H9 (cell line): ENCODE measurements at regions not wholly inside any gene's neighbourhood (a gene's known extent, or its start where the extent isn't known, plus 50 kb on each side); places are given as distances from the start of the nearest gene placed in this dataset.

Source experiments
- DNase-seq: peaks from one replicate; pipeline ENCODE4 v3.0.0-alpha.2; 2017
- H2AFZ ChIP-seq: one replicate; pipeline ENCODE4 v1.6.1; 2013; ENCODE audit warnings: mild to moderate bottlenecking, low read length, control low read depth, moderate library complexity
- H2AK5ac ChIP-seq: 2 replicates; pipeline ENCODE4 v1.6.1; 2013; ENCODE audit warnings: low read length, control low read depth, mixed read lengths; ENCODE audit not compliant: insufficient read length
- H2BK120ac ChIP-seq: one replicate; pipeline ENCODE4 v1.6.1; 2013; ENCODE audit warnings: low read depth, mild to moderate bottlenecking, low read length, control low read depth, inconsistent platforms; ENCODE audit not compliant: poor library complexity, severe bottlenecking
- H2BK12ac ChIP-seq: 2 replicates; pipeline ENCODE4 v1.6.1; 2013; ENCODE audit warnings: low read length, control low read depth, mixed read lengths, low read depth; ENCODE audit not compliant: insufficient read length
- H2BK15ac ChIP-seq: 2 replicates; pipeline ENCODE4 v1.6.1; 2013; ENCODE audit warnings: low read depth, low read length, control low read depth
- H2BK20ac ChIP-seq: one replicate; pipeline ENCODE4 v1.6.1; 2013; ENCODE audit warnings: low read depth, mild to moderate bottlenecking, low read length, control low read depth, inconsistent platforms; ENCODE audit not compliant: poor library complexity, severe bottlenecking
- H2BK5ac ChIP-seq: 2 replicates; pipeline ENCODE4 v1.6.1; 2013; ENCODE audit warnings: low read length, control low read depth, mixed read lengths; ENCODE audit not compliant: insufficient read length
- H3K14ac ChIP-seq: 2 replicates; pipeline ENCODE4 v1.6.1; 2013; ENCODE audit warnings: low read length, control low read depth; ENCODE audit not compliant: insufficient read depth
- H3K18ac ChIP-seq: 2 replicates; pipeline ENCODE4 v1.6.1; 2013; ENCODE audit warnings: low read depth, mild to moderate bottlenecking, mixed read lengths, low read length, control low read depth; ENCODE audit not compliant: insufficient read length
- H3K23ac ChIP-seq: 2 replicates; pipeline ENCODE4 v1.6.1; 2013; ENCODE audit warnings: low read length, control low read depth, mixed read lengths, low read depth; ENCODE audit not compliant: insufficient read length
- H3K23me2 ChIP-seq: 2 replicates; pipeline ENCODE4 v1.6.1; 2013; ENCODE audit warnings: low read depth, mild to moderate bottlenecking, mixed read lengths, low read length, control low read depth; ENCODE audit not compliant: insufficient read length, poor library complexity, severe bottlenecking
- H3K27ac ChIP-seq: 2 replicates; pipeline ENCODE4 v1.5.1; 2013; ENCODE audit warnings: low read length, control low read depth, mixed read lengths, low read depth; ENCODE audit not compliant: insufficient read length
- H3K27me3 ChIP-seq: 2 replicates; pipeline ENCODE4 v1.6.1; 2013; ENCODE audit warnings: low read length, control low read depth, inconsistent platforms; ENCODE audit not compliant: insufficient read depth
- H3K4ac ChIP-seq: 2 replicates; pipeline ENCODE4 v1.6.1; 2013; ENCODE audit warnings: low read depth, mild to moderate bottlenecking, control low read depth, inconsistent platforms, low read length, moderate library complexity
- H3K4me1 ChIP-seq: 2 replicates; pipeline ENCODE4 v1.6.1; 2013; ENCODE audit warnings: low read length, control low read depth, inconsistent platforms; ENCODE audit not compliant: insufficient read depth
- H3K4me2 ChIP-seq: 2 replicates; pipeline ENCODE4 v1.6.1; 2013; ENCODE audit warnings: low read length, control low read depth, mixed read lengths; ENCODE audit not compliant: insufficient read length, insufficient read depth
- H3K56ac ChIP-seq: 2 replicates; pipeline ENCODE4 v1.6.1; 2013; ENCODE audit warnings: low read depth, mild to moderate bottlenecking, mixed read lengths, low read length, control low read depth; ENCODE audit not compliant: insufficient read length
- H3K79me1 ChIP-seq: 2 replicates; pipeline ENCODE4 v1.6.1; 2013; ENCODE audit warnings: low read depth, mild to moderate bottlenecking, moderate library complexity, low read length, control low read depth, inconsistent platforms; ENCODE audit not compliant: insufficient read depth, poor library complexity, severe bottlenecking
- H3K79me2 ChIP-seq: 2 replicates; pipeline ENCODE4 v1.6.1; 2013; ENCODE audit warnings: low read length, control low read depth, inconsistent platforms; ENCODE audit not compliant: insufficient read depth
- H3K9ac ChIP-seq: 2 replicates; pipeline ENCODE4 v1.6.1; 2013; ENCODE audit warnings: low read length, control low read depth, mixed read lengths; ENCODE audit not compliant: insufficient read length; ENCODE audit errors: extremely low read depth
- H3K9me3 ChIP-seq: one replicate; pipeline ENCODE4 v1.6.1; 2013; ENCODE audit warnings: low read depth, low read length, inconsistent platforms; ENCODE audit not compliant: control insufficient read depth
- H3T11ph ChIP-seq: one replicate; pipeline ENCODE4 v1.6.1; 2013; ENCODE audit warnings: mild to moderate bottlenecking, low read length, control low read depth, inconsistent platforms
- H4K20me1 ChIP-seq: one replicate; pipeline ENCODE4 v1.6.1; 2013; ENCODE audit not compliant: control insufficient read depth, insufficient read length, insufficient read depth
- H4K5ac ChIP-seq: 2 replicates; pipeline ENCODE4 v1.6.1; 2013; ENCODE audit warnings: low read depth, mild to moderate bottlenecking, mixed read lengths, low read length, control low read depth; ENCODE audit not compliant: insufficient read length
- H4K8ac ChIP-seq: replicated peaks from 2 replicates; pipeline ENCODE4 v1.6.1; 2013; ENCODE audit warnings: low read length, control low read depth, mixed read lengths, low read depth; ENCODE audit not compliant: insufficient read length
- H4K91ac ChIP-seq: 2 replicates; pipeline ENCODE4 v1.6.1; 2013; ENCODE audit warnings: low read depth, mild to moderate bottlenecking, moderate library complexity, mixed read lengths, low read length, control low read depth; ENCODE audit not compliant: insufficient read length
- H3K27ac Mint-ChIP-seq, 3 experiments: 2 replicates in 2 of 3; 3 replicates in 1 of 3; pipeline ENCODE4 v1.8.0; 2020 to 2021; ENCODE audit warnings: mixed read lengths in 3 of 3, mild to moderate bottlenecking in 1 of 3, moderate library complexity in 1 of 3
- H3K27me3 Mint-ChIP-seq: 2 replicates; pipeline ENCODE4 v1.8.0; 2021; ENCODE audit warnings: low read depth, mild to moderate bottlenecking, moderate library complexity, mixed read lengths
- H3K36me3 Mint-ChIP-seq, 3 experiments: 2 replicates in 2 of 3; 3 replicates in 1 of 3; pipeline ENCODE4 v1.8.0; 2020 to 2021; ENCODE audit warnings: low read depth in 3 of 3, mixed read lengths in 3 of 3; ENCODE audit not compliant: insufficient read depth in 1 of 3
- H3K4me1 Mint-ChIP-seq, 2 experiments: 2 replicates each; pipeline ENCODE4 v1.8.0; 2020; ENCODE audit warnings: mixed read lengths in 2 of 2
- H3K4me3 Mint-ChIP-seq, 2 experiments: 2 replicates in 1 of 2; 3 replicates in 1 of 2; pipeline ENCODE4 v1.8.0; 2020 to 2021; ENCODE audit warnings: mild to moderate bottlenecking in 2 of 2, mixed read lengths in 2 of 2, moderate library complexity in 1 of 2
- H3K9me3 Mint-ChIP-seq, 2 experiments: 2 replicates in 1 of 2; 3 replicates in 1 of 2; pipeline ENCODE4 v1.8.0; 2020; ENCODE audit warnings: mild to moderate bottlenecking in 2 of 2, mixed read lengths in 2 of 2, moderate library complexity in 1 of 2
- WGBS: extraction: QIAGEN DNeasy Blood & Tissue Kit; methylation state at CpG from one replicate; pipeline ENCODE4 v1.1.7; 2013; ENCODE audit warnings: missing lambda C conversion rate, low lambda C conversion rate, mixed read lengths; ENCODE audit not compliant: insufficient read length; ENCODE audit errors: extremely low coverage; 5-methylcytosine and 5-hydroxymethylcytosine counted together
- TF ChIP-seq, protein P1 (sequence below): fragments of 200-600 bp; sonication (generic); conservative IDR thresholded peaks from 3 replicates; pipeline ENCODE4 v1.8.0; 2021; ENCODE audit warnings: antibody characterized with exemption, mild to moderate bottlenecking

DNA sequence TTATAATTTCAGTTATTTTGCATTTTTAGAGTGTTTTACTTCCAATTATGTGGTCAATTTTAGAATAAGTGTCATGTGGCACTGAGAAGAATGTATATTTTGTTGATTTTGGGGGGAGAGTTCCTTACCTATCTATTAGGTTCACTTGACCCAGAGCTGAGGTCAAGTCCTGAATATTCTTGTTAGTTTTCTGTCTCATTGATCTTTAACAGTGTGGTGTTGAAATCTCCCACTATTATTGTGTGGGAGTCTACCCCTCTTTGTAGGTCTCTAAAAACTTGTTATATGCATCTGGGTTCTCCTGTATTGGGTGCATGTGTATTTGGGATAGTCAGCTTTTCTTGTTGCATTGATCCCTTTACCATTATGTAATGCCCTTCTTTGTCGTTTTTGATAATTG is 127.0 kb upstream of the ZDHHC15 start:
- H3K14ac ChIP-seq = no peak overlapping the region
- H3K23me2 ChIP-seq = no peaks in the 10 kb centered on the region
- H3K4me1 ChIP-seq = no peaks in the 10 kb centered on the region
- H2AFZ ChIP-seq = no peak overlapping the region
- H3K4me2 ChIP-seq = no peak overlapping the region
- WGBS = no CpG with 5 or more reads among the region's 1 CpG
- Mint-ChIP-seq H3K9me3 (peaks cover 60 to 74% of the 10 kb centered on the region in 2 experiments), H3K4me1 (no peaks in the 10 kb centered on the region), H3K36me3 (peaks cover 14 to 29% (median 19%) of the 10 kb centered on the region in 3 experiments), H3K27ac (no peak overlapping the region), H3K4me3 (no peak overlapping the region), H3K27me3 (no peaks in the 10 kb centered on the region)
- H3K27me3 ChIP-seq = no peaks in the 10 kb centered on the region
- no peak overlapping the region for H4K8ac ChIP-seq
- no peaks in the 10 kb centered on the region for H3K79me2 ChIP-seq
- no peak overlapping the region for H4K91ac ChIP-seq
- H2AK5ac ChIP-seq = no peak overlapping the region
- peaks cover 34% of the 10 kb centered on the region for H3K9me3 ChIP-seq
- DNase-seq = no peak
- no peaks in the 10 kb centered on the region for H3K79me1 ChIP-seq
- H4K20me1 ChIP-seq = no peaks in the 10 kb centered on the region
- no peak overlapping the region for H3K27ac ChIP-seq
- H2BK20ac ChIP-seq = no peak overlapping the region
- H3T11ph ChIP-seq = no peak overlapping the region
- no peak overlapping the region for H3K56ac ChIP-seq
- no peak overlapping the region for H2BK5ac ChIP-seq
- H3K18ac ChIP-seq = no peak overlapping the region
- H3K9ac ChIP-seq = no peak overlapping the region
- H3K4ac ChIP-seq = no peak overlapping the region
- TF ChIP-seq, protein P1, sequence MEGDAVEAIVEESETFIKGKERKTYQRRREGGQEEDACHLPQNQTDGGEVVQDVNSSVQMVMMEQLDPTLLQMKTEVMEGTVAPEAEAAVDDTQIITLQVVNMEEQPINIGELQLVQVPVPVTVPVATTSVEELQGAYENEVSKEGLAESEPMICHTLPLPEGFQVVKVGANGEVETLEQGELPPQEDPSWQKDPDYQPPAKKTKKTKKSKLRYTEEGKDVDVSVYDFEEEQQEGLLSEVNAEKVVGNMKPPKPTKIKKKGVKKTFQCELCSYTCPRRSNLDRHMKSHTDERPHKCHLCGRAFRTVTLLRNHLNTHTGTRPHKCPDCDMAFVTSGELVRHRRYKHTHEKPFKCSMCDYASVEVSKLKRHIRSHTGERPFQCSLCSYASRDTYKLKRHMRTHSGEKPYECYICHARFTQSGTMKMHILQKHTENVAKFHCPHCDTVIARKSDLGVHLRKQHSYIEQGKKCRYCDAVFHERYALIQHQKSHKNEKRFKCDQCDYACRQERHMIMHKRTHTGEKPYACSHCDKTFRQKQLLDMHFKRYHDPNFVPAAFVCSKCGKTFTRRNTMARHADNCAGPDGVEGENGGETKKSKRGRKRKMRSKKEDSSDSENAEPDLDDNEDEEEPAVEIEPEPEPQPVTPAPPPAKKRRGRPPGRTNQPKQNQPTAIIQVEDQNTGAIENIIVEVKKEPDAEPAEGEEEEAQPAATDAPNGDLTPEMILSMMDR = no peak
- no peak overlapping the region for H2BK120ac ChIP-seq
- H4K5ac ChIP-seq = no peak overlapping the region
- no peak overlapping the region for H3K23ac ChIP-seq
- no peak overlapping the region for H2BK12ac ChIP-seq
- no peak overlapping the region for H2BK15ac ChIP-seq
